PC-3 (cell line): ENCODE measurements at regions not wholly inside any gene's neighbourhood (a gene's known extent, or its start where the extent isn't known, plus 50 kb on each side); places are given as distances from the start of the nearest gene placed in this dataset.

ENCODE experiments used
- ATAC-seq: fragments of 200-7000 bp; cut with Tn5 transposase; 2 replicates; pipeline ENCODE4 v1.9.1; 2020; ENCODE audit warnings: mild to moderate bottlenecking, moderate library complexity
- BruUV-seq: library from RNA; stranded (reverse); fragments of 400-500 nt; replicated peaks from 2 replicates; lab custom pipeline; 2021; lab: Mats Ljungman, UMichigan
- CTCF ChIA-PET: fragments of 300-600 bp; sonication (Branson Sonifier 250); formaldehyde crosslinking; loops from one replicate; lab custom pipeline; 2022; ENCODE audit warnings: antibody characterized with exemption; lab: Charles Lee
- POLR2A ChIA-PET: fragments of 300-600 bp; sonication (Branson Sonifier 250); formaldehyde crosslinking; loops from one replicate; lab custom pipeline; 2022; ENCODE audit warnings: antibody characterized with exemption; ENCODE audit not compliant: unreplicated experiment; lab: Charles Lee
- DNase-seq: peaks from one replicate; pipeline ENCODE4 v3.0.0-alpha.2; 2015
- H2AFZ ChIP-seq: fragments of 300-600 bp; sonication (generic); 2 replicates; pipeline ENCODE4 v1.6.0; 2016; ENCODE audit warnings: antibody characterized with exemption, low read length
- H3F3A ChIP-seq: fragments of 300-600 bp; sonication (generic); one replicate; pipeline ENCODE4 v1.6.0; 2017; ENCODE audit warnings: antibody characterized with exemption, low read length, control low read depth, mild to moderate bottlenecking; ENCODE audit not compliant: unreplicated experiment
- H3K27ac ChIP-seq: fragments of 300-600 bp; sonication (generic); 2 replicates; pipeline ENCODE4 v1.5.1; 2016; ENCODE audit warnings: mild to moderate bottlenecking, low read length
- H3K27me3 ChIP-seq: fragments of 300-600 bp; sonication (generic); 2 replicates; pipeline ENCODE4 v1.6.1; 2016; ENCODE audit warnings: low read length, mixed read lengths
- H3K36me3 ChIP-seq: fragments of 300-600 bp; sonication (generic); 2 replicates; pipeline ENCODE4 v1.6.1; 2016; ENCODE audit warnings: low read depth, mixed run types, low read length, mixed read lengths
- H3K4me1 ChIP-seq: fragments of 300-600 bp; sonication (generic); 2 replicates; pipeline ENCODE4 v1.5.1; 2016; ENCODE audit warnings: low read length; ENCODE audit not compliant: insufficient read depth
- H3K4me2 ChIP-seq: fragments of 300-600 bp; sonication (generic); 2 replicates; pipeline ENCODE4 v1.6.0; 2016; ENCODE audit warnings: low read length
- H3K4me3 ChIP-seq: fragments of 300-600 bp; sonication (generic); 2 replicates; pipeline ENCODE4 v1.5.1; 2016; ENCODE audit warnings: mild to moderate bottlenecking, low read length, mixed read lengths
- H3K79me2 ChIP-seq: fragments of 300-600 bp; sonication (generic); 2 replicates; pipeline ENCODE4 v1.6.1; 2017; ENCODE audit warnings: low read length, mixed read lengths
- H3K9ac ChIP-seq: fragments of 300-600 bp; sonication (generic); 2 replicates; pipeline ENCODE4 v1.6.0; 2016; ENCODE audit warnings: mild to moderate bottlenecking, low read length
- H3K9me2 ChIP-seq: fragments of 300-600 bp; sonication (generic); replicated peaks from 2 replicates; pipeline ENCODE4 v1.6.1; 2016; ENCODE audit warnings: mixed run types, low read length, mixed read lengths
- H3K9me3 ChIP-seq: fragments of 300-600 bp; sonication (generic); 2 replicates; pipeline ENCODE4 v1.6.1; 2016; ENCODE audit warnings: low read length, mixed read lengths
- H4K20me1 ChIP-seq: fragments of 300-600 bp; sonication (generic); 2 replicates; pipeline ENCODE4 v1.6.1; 2016; ENCODE audit warnings: low read length, mixed read lengths
- EZH2 ChIP-seq: fragments of 300-600 bp; sonication (generic); IDR thresholded peaks from one replicate; pipeline ENCODE4 v1.6.1; 2017; ENCODE audit warnings: antibody characterized with exemption, mild to moderate bottlenecking, low read length; ENCODE audit not compliant: unreplicated experiment
- EZH2phosphoT487 ChIP-seq: fragments of 300-600 bp; sonication (generic); IDR thresholded peaks from 2 replicates; pipeline ENCODE4 v1.6.1; 2018; ENCODE audit warnings: mild to moderate bottlenecking, antibody characterized with exemption, low read length, borderline replicate concordance
- intact Hi-C: fragments of 100-400 bp; cut with micrococcal nuclease; formaldehyde crosslinking; loops from 2 replicates; pipeline ENCODE4 v1.9.0; 2023
- TF ChIP-seq, protein P1 (sequence below): fragments of 300-600 bp; sonication (generic); conservative IDR thresholded peaks from 2 replicates; pipeline ENCODE4 v1.5.1; 2017; ENCODE audit warnings: antibody characterized with exemption, low read depth, mild to moderate bottlenecking, low read length

DNA sequence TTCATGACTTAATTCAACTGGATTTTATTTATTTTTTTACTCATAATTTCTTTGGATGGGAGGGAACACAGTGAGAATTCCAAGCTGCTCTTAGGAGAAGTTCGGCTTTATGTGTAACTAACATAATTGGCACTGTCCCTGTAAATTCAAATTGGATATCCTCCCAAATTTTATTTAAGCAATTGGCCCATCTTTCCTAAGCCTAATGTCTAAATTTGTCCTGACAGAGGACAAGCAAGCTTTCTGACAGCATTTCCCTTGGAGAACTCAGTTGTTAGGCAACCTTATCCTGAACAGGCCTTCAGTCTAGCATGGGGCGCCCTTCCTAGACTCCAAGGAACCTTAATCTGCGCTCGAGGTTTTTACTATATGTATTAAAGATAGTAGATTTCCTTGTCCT is 550.3 kb downstream of the NUF2 start:
- Histone ChIP-seq H3K79me2 (no peaks in the 10 kb centered on the region), H3K4me1 (no peaks in the 10 kb centered on the region), H3K9me2 (no peaks in the 10 kb centered on the region), H3K36me3 (no peaks in the 10 kb centered on the region), H2AFZ (no peak overlapping the region), H3K4me2 (no peak overlapping the region), H3K27ac (no peak overlapping the region), H3F3A (no peaks in the 10 kb centered on the region), H3K27me3 (0 out of 2 replicates have a peak, but pooled peaks cover 3% of the 10 kb centered on the region), H3K9me3 (0 out of 2 replicates have a peak, but pooled peaks cover 5% of the 10 kb centered on the region), H4K20me1 (no peaks in the 10 kb centered on the region), H3K9ac (no peak overlapping the region), H3K4me3 (no peak overlapping the region)
- POLR2A ChIA-PET = no interaction called here
- no TSS peak for BruUV-seq
- DNase-seq = no peak
- ATAC-seq = no peak
- CTCF ChIA-PET = no interaction called here
- TF ChIP-seq EZH2 (no peak), EZH2phosphoT487 (no peak)
- TF ChIP-seq, protein P1, sequence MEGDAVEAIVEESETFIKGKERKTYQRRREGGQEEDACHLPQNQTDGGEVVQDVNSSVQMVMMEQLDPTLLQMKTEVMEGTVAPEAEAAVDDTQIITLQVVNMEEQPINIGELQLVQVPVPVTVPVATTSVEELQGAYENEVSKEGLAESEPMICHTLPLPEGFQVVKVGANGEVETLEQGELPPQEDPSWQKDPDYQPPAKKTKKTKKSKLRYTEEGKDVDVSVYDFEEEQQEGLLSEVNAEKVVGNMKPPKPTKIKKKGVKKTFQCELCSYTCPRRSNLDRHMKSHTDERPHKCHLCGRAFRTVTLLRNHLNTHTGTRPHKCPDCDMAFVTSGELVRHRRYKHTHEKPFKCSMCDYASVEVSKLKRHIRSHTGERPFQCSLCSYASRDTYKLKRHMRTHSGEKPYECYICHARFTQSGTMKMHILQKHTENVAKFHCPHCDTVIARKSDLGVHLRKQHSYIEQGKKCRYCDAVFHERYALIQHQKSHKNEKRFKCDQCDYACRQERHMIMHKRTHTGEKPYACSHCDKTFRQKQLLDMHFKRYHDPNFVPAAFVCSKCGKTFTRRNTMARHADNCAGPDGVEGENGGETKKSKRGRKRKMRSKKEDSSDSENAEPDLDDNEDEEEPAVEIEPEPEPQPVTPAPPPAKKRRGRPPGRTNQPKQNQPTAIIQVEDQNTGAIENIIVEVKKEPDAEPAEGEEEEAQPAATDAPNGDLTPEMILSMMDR = no peak
- intact Hi-C loops = no loop called here

DNA sequence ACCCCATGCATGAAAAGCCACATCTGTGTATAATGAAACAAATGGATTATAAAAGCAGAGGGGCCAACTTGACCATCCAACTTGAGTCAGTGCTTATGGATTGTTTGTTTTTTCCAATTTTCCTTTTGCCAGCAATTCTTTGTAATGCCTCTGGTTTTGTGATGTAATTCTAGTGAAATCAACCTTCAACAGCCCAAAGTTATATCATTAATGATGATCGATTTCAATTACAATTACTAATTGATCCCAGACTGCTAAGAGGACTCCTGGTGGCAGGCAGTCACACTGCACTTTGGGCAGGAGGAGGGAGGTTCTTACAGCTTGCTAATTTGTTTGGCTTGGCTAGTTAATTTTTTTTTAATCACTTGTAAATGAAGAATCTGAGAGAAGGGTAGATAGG is 552.3 kb downstream of the NUF2 start:
- Histone ChIP-seq H3K9me2 (no peaks in the 10 kb centered on the region), H3K9ac (no peak overlapping the region), H3K4me3 (no peak overlapping the region), H3K36me3 (no peaks in the 10 kb centered on the region), H3K4me1 (no peaks in the 10 kb centered on the region), H3K27me3 (0 out of 2 replicates have a peak, but pooled peaks cover 3% of the 10 kb centered on the region), H3K4me2 (no peak overlapping the region), H3K9me3 (no peaks in the 10 kb centered on the region), H3K27ac (no peak overlapping the region), H3K79me2 (no peaks in the 10 kb centered on the region), H4K20me1 (no peaks in the 10 kb centered on the region), H3F3A (no peaks in the 10 kb centered on the region), H2AFZ (no peak overlapping the region)
- no TSS peak for BruUV-seq
- intact Hi-C loops = no loop called here
- TF ChIP-seq, protein P1 = peak; percentile 50; the same call in 1 of the 2 replicates
- TF ChIP-seq EZH2 = no peak
- CTCF ChIA-PET = interaction anchor here (0.6 kb wide), 1 partner anchor 327 kb away, joined by 3 read pairs; no protein-coding TSS in a partner anchor
- DNase-seq (no peak), ATAC-seq (no peak)
- POLR2A ChIA-PET = no interaction called here

DNA sequence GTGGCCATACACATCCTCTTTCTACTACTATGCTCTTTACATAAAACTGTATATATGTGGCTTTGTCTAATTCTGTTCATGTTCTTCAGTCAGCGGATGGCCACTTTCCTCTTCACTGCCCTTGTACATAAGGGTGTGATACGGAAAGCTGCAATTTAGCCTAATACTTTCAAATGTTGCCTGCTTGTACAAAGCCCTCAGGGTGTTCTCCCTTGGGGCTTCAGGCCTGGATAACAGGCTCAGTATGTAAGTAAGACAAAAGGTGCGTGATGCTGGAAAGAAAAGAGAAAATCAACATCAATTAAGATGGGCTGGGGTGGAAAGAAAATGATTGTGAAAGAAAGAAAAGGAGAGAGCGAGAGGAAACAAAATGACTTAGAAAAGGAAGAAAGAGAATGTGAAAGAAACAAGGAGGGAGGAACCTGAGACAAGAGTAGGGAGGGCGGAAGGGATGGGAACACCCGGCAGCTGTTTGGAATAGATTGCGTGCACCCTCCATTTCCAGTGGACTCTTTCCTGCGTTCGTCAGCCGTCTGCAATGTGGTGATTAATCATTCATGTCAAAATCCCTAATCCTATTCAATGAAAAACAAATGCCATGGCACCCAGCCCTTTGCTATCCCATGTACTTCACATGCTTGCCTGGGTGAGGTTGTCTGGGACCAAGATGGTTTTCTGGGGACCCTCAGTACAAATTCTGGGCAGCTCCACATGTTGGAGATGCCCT is 553.6 kb downstream of the NUF2 start:
- Histone ChIP-seq H3K79me2 (no peaks in the 10 kb centered on the region), H3K4me3 (no peak overlapping the region), H3K27ac (no peak overlapping the region), H3K36me3 (no peaks in the 10 kb centered on the region), H3K9me2 (no peaks in the 10 kb centered on the region), H2AFZ (peak overlapping the region; percentile 27; the same call in 1 of the 2 replicates), H3K4me1 (no peaks in the 10 kb centered on the region), H3K27me3 (0 out of 2 replicates have a peak, but pooled peaks cover 3% of the 10 kb centered on the region), H3K4me2 (peak overlapping the region; percentile 30; the same call in 1 of the 2 replicates), H4K20me1 (no peaks in the 10 kb centered on the region), H3K9ac (no peak overlapping the region), H3F3A (no peaks in the 10 kb centered on the region), H3K9me3 (no peaks in the 10 kb centered on the region)
- intact Hi-C loops = no loop called here
- no TSS peak for BruUV-seq
- DNase-seq (no peak), ATAC-seq (no peak)
- TF ChIP-seq, protein P1 = no peak
- TF ChIP-seq EZH2phosphoT487 = no peak
- no peak for TF ChIP-seq EZH2
- CTCF ChIA-PET = no interaction called here
- POLR2A ChIA-PET = no interaction called here
